ENCODE measurements at regions not wholly inside any gene's neighbourhood (a gene's known extent, or its start where the extent isn't known, plus 50 kb on each side); places are given as distances from the start of the nearest gene placed in this dataset.

DNA sequence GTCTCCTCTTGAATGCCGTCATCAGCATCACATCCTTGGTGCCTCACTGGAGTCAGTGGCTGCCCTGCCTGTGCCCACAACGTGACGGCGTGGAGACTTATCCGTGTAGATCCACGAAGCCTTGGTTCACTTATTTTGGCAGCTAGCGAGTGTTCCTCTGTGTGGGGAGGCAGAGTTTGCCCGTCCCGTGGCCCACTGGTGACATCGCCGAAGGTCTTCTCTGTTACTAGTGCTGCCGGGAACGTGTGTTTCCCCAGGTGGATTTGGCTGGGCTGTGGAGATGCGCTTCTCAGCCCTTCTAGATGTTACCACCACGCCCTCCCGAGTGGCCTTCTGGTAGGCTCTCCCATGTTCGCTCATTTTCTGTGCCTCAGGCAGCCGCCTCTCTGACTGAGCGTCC, 169.6 kb downstream of the SEC14L1 start:
- Histone ChIP-seq H2BK5ac (ENCODE audit: low read length) (no peak overlapping the region), H2BK15ac (replicated peaks; ENCODE audit: low read depth) (no peak overlapping the region), H2BK120ac (ENCODE audit: low read depth, low read length) (no peak overlapping the region), H3K9ac (ENCODE audit: low read length) (no peak overlapping the region), H3K36me3 (ENCODE audit: control insufficient read depth, insufficient read depth, low read length) (no peaks in the 10 kb centered on the region), H3K79me2 (ENCODE audit: control insufficient read depth, insufficient read depth, low read length) (no peaks in the 10 kb centered on the region), H2AK5ac (ENCODE audit: low read length) (no peak overlapping the region), H3K27ac (ENCODE audit: low read depth, low read length) (no peak overlapping the region), H3K27me3 (ENCODE audit: insufficient read depth, low read length, poor library complexity) (no peaks in the 10 kb centered on the region), H3K4ac (ENCODE audit: low read depth, low read length) (no peak overlapping the region), H4K8ac (ENCODE audit: low read depth, low read length) (no peak overlapping the region), H3K4me1 (ENCODE audit: control insufficient read depth, low read depth, low read length) (no peaks in the 10 kb centered on the region), H3K23ac (ENCODE audit: low read length) (no peak overlapping the region), H3K18ac (ENCODE audit: low read length) (no peak overlapping the region), H3K4me2 (ENCODE audit: low read length) (no peak overlapping the region), H4K5ac (ENCODE audit: low read length) (no peak overlapping the region), H3K79me1 (ENCODE audit: low read length) (peaks cover 9% of the 10 kb centered on the region), H3K56ac (ENCODE audit: low read length) (no peak overlapping the region), H3K4me3 (ENCODE audit: low read length) (no peak overlapping the region)
- WGBS (ENCODE audit: extremely low coverage, insufficient coverage, low lambda C conversion rate) = no CpG with 5 or more reads among the region's 19 CpGs
- DNase-seq = no peak

DNA sequence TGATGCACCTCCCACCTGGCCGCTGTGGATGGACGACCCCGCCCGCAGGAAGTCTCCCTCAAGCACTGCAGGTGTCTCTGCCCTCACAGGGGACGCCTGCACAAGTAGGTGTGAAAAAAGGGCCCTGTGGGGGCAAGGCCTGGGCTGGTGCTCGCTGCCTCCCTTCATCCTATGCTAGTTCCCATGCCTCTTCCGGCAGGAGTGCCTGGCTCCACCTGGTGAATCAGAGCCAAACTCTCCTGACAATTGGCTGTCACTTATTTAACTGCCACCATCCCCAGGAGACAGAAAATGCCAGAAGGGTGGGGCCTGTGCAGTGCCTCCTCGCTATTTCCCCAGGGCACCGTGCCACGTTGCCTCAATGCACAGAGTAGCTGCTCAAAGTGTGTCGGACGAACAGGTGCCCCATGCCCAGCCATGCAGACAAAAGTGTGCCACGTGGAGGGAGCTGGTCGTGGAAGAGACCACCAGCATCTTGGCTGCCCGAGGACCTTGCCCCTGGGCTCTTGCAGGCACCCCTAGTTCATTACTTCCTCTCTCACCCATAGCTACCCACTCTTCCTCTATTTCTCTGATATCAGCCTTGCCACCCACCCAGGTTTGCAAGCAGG, 170.7 kb downstream of the SEC14L1 start:
- H3K9ac ChIP-seq (ENCODE audit: low read length) = no peak overlapping the region
- H2BK5ac ChIP-seq (ENCODE audit: low read length) = no peak overlapping the region
- no peak overlapping the region for H3K4me2 ChIP-seq (ENCODE audit: low read length)
- H3K56ac ChIP-seq (ENCODE audit: low read length) = no peak overlapping the region
- no peaks in the 10 kb centered on the region for H3K36me3 ChIP-seq (ENCODE audit: control insufficient read depth, insufficient read depth, low read length)
- no peak overlapping the region for H2BK15ac ChIP-seq (replicated peaks; ENCODE audit: low read depth)
- no peak overlapping the region for H3K27ac ChIP-seq (ENCODE audit: low read depth, low read length)
- no CpG with 5 or more reads among the region's 15 CpGs for WGBS (ENCODE audit: extremely low coverage, insufficient coverage, low lambda C conversion rate)
- no peak overlapping the region for H3K4me3 ChIP-seq (ENCODE audit: low read length)
- DNase-seq = no peak
- H3K23ac ChIP-seq (ENCODE audit: low read length) = no peak overlapping the region
- H3K18ac ChIP-seq (ENCODE audit: low read length) = no peak overlapping the region
- no peak overlapping the region for H3K4ac ChIP-seq (ENCODE audit: low read depth, low read length)
- H3K79me1 ChIP-seq (ENCODE audit: low read length) = peaks cover 6% of the 10 kb centered on the region
- no peak overlapping the region for H2BK120ac ChIP-seq (ENCODE audit: low read depth, low read length)
- peaks cover 2% of the 10 kb centered on the region for H3K4me1 ChIP-seq (ENCODE audit: control insufficient read depth, low read depth, low read length)
- no peak overlapping the region for H4K8ac ChIP-seq (ENCODE audit: low read depth, low read length)
- no peaks in the 10 kb centered on the region for H3K27me3 ChIP-seq (ENCODE audit: insufficient read depth, low read length, poor library complexity)
- no peak overlapping the region for H4K5ac ChIP-seq (ENCODE audit: low read length)
- H2AK5ac ChIP-seq (ENCODE audit: low read length) = no peak overlapping the region
- no peaks in the 10 kb centered on the region for H3K79me2 ChIP-seq (ENCODE audit: control insufficient read depth, insufficient read depth, low read length)

DNA sequence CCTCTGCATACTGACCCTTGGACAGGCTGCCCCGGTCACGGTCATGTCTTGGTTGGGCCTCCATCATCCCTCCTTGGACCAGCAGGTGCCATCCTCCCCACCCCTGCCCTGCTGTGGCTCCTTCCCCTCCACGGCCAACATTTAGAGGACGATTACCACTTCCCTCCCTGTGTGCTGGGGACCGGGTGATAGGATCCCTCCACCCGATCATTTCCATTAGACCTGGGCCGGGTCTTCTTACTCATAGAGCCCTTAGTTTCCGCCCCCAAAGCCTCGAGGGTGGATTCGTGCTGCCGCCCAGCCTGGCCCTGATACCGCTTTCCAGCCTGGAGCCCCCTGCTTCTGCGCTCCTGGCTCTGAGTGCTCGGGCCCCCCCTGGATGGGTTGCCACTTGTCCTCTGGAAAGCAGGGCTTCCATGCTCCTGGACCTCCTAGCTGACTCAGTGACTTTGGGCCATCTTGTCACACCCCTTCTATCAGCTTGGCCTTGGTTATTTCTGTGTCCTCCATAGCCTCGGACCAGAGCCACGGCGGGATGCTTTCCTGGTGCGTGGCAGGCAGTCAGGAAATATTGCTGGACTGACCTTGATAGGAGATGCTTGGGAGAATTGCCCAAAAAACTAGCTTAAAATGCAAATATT, 171.4 kb downstream of the SEC14L1 start:
- no peak overlapping the region for H3K27ac ChIP-seq (ENCODE audit: low read depth, low read length)
- H3K27me3 ChIP-seq (ENCODE audit: insufficient read depth, low read length, poor library complexity) = no peaks in the 10 kb centered on the region
- H3K4me2 ChIP-seq (ENCODE audit: low read length) = no peak overlapping the region
- H4K5ac ChIP-seq (ENCODE audit: low read length) = no peak overlapping the region
- no peak overlapping the region for H4K8ac ChIP-seq (ENCODE audit: low read depth, low read length)
- H3K79me1 ChIP-seq (ENCODE audit: low read length) = peaks cover 6% of the 10 kb centered on the region
- H3K56ac ChIP-seq (ENCODE audit: low read length) = no peak overlapping the region
- no peak overlapping the region for H3K23ac ChIP-seq (ENCODE audit: low read length)
- no peak overlapping the region for H3K9ac ChIP-seq (ENCODE audit: low read length)
- no peak overlapping the region for H2BK120ac ChIP-seq (ENCODE audit: low read depth, low read length)
- no peak overlapping the region for H3K4me3 ChIP-seq (ENCODE audit: low read length)
- H3K4me1 ChIP-seq (ENCODE audit: control insufficient read depth, low read depth, low read length) = peaks cover 2% of the 10 kb centered on the region
- DNase-seq = no peak
- no peak overlapping the region for H2BK5ac ChIP-seq (ENCODE audit: low read length)
- H3K79me2 ChIP-seq (ENCODE audit: control insufficient read depth, insufficient read depth, low read length) = no peaks in the 10 kb centered on the region
- WGBS (ENCODE audit: extremely low coverage, insufficient coverage, low lambda C conversion rate) = no CpG with 5 or more reads among the region's 18 CpGs
- no peak overlapping the region for H2AK5ac ChIP-seq (ENCODE audit: low read length)
- H3K18ac ChIP-seq (ENCODE audit: low read length) = no peak overlapping the region
- no peak overlapping the region for H3K4ac ChIP-seq (ENCODE audit: low read depth, low read length)
- no peak overlapping the region for H2BK15ac ChIP-seq (replicated peaks; ENCODE audit: low read depth)
- no peaks in the 10 kb centered on the region for H3K36me3 ChIP-seq (ENCODE audit: control insufficient read depth, insufficient read depth, low read length)

DNA sequence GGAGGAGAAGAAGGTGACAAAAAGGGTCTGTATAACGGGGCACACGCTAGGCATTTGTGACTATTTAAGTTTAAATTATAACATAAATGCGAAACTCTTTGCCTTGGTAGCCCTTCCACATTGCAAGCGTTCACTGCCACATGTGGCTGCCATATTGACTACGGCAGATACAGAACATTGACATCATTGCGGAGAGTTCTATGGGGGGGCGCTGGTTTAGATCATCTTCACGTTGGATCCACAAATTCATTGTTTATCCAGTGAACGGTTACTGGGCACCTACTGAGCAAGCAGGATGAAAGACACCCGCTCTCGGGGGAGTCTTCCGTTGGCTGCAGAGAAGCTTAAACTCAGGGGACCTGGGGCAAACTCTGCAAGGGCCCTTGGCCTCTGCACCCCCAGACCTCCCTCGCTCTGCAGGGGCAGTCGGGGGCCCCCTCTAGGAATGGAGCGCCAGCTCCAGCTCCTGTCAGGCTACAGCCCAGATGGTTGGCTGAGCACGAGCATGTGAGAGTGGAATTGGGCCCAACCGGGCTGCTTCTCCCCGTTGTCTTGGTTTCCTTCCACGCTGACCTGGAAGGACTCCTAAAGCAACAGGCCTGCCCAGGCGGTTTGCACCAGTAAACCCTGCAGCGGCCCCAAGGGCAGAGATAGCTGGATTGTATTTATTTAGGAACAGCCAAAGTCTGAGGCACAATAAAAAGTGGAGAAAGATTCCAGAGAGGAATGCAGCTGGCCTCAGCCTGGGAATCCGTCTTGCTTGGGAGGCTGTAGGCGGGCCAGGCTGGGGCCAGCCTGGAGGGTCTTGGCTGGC, 172.2 kb downstream of the SEC14L1 start:
- Histone ChIP-seq H3K27ac (ENCODE audit: low read depth, low read length) (no peak overlapping the region), H3K18ac (ENCODE audit: low read length) (no peak overlapping the region), H3K4me2 (ENCODE audit: low read length) (no peak overlapping the region), H2BK120ac (ENCODE audit: low read depth, low read length) (no peak overlapping the region), H4K5ac (ENCODE audit: low read length) (no peak overlapping the region), H3K79me1 (ENCODE audit: low read length) (peaks cover 6% of the 10 kb centered on the region), H3K56ac (ENCODE audit: low read length) (no peak overlapping the region), H3K23ac (ENCODE audit: low read length) (no peak overlapping the region), H2BK5ac (ENCODE audit: low read length) (no peak overlapping the region), H4K8ac (ENCODE audit: low read depth, low read length) (no peak overlapping the region), H3K27me3 (ENCODE audit: insufficient read depth, low read length, poor library complexity) (no peaks in the 10 kb centered on the region), H3K4me1 (ENCODE audit: control insufficient read depth, low read depth, low read length) (peaks cover 2% of the 10 kb centered on the region), H3K4me3 (ENCODE audit: low read length) (no peak overlapping the region), H3K79me2 (ENCODE audit: control insufficient read depth, insufficient read depth, low read length) (no peaks in the 10 kb centered on the region), H3K9ac (ENCODE audit: low read length) (no peak overlapping the region), H2BK15ac (replicated peaks; ENCODE audit: low read depth) (no peak overlapping the region), H3K36me3 (ENCODE audit: control insufficient read depth, insufficient read depth, low read length) (no peaks in the 10 kb centered on the region), H3K4ac (ENCODE audit: low read depth, low read length) (no peak overlapping the region), H2AK5ac (ENCODE audit: low read length) (no peak overlapping the region)
- no peak for DNase-seq
- no CpG with 5 or more reads among the region's 23 CpGs for WGBS (ENCODE audit: extremely low coverage, insufficient coverage, low lambda C conversion rate)

DNA sequence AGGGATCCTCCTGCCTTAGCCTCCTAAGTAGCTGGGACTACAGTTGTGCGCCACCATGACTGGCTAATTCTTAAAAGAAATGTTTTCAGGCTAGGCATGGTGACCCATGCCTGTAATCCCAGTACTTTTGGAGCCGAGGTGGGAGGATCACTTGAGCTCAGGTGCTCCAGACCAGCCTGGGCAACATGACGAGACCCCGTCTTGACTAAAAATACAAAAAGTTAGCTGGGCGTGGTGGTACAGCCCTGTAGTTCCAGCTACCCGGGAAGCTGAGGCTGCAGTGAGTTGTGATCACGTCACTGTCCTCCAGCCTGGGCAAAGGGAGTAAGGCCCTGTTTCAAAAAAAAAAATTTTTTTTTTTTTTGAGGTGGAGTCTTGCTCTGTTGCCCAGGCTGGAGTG, 173.1 kb downstream of the SEC14L1 start:
- Histone ChIP-seq H4K5ac (ENCODE audit: low read length) (no peak overlapping the region), H3K36me3 (ENCODE audit: control insufficient read depth, insufficient read depth, low read length) (no peaks in the 10 kb centered on the region), H2AK5ac (ENCODE audit: low read length) (no peak overlapping the region), H3K4me3 (ENCODE audit: low read length) (no peak overlapping the region), H3K4ac (ENCODE audit: low read depth, low read length) (no peak overlapping the region), H3K18ac (ENCODE audit: low read length) (no peak overlapping the region), H3K27ac (ENCODE audit: low read depth, low read length) (no peak overlapping the region), H3K9ac (ENCODE audit: low read length) (no peak overlapping the region), H2BK15ac (replicated peaks; ENCODE audit: low read depth) (no peak overlapping the region), H3K27me3 (ENCODE audit: insufficient read depth, low read length, poor library complexity) (no peaks in the 10 kb centered on the region), H4K8ac (ENCODE audit: low read depth, low read length) (no peak overlapping the region), H3K56ac (ENCODE audit: low read length) (no peak overlapping the region), H3K23ac (ENCODE audit: low read length) (no peak overlapping the region), H3K4me1 (ENCODE audit: control insufficient read depth, low read depth, low read length) (peaks cover 2% of the 10 kb centered on the region), H3K79me2 (ENCODE audit: control insufficient read depth, insufficient read depth, low read length) (no peaks in the 10 kb centered on the region), H3K4me2 (ENCODE audit: low read length) (no peak overlapping the region), H2BK120ac (ENCODE audit: low read depth, low read length) (no peak overlapping the region), H3K79me1 (ENCODE audit: low read length) (peaks cover 4% of the 10 kb centered on the region), H2BK5ac (ENCODE audit: low read length) (no peak overlapping the region)
- WGBS (ENCODE audit: extremely low coverage, insufficient coverage, low lambda C conversion rate) = no CpG with 5 or more reads among the region's 7 CpGs
- no peak for DNase-seq

Measured in mesendoderm (in vitro differentiated cells).